HG02943 (cell line): ENCODE measurements at regions not wholly inside any gene's neighbourhood (a gene's known extent, or its start where the extent isn't known, plus 50 kb on each side); places are given as distances from the start of the nearest gene placed in this dataset.

Source experiments
- ATAC-seq: cut with Tn5 transposase; IDR thresholded peaks from one replicate; pipeline ENCODE4 v1.9.1; 2021; ENCODE audit warnings: mild to moderate bottlenecking, low read depth, moderate library complexity; ENCODE audit not compliant: unreplicated experiment

DNA sequence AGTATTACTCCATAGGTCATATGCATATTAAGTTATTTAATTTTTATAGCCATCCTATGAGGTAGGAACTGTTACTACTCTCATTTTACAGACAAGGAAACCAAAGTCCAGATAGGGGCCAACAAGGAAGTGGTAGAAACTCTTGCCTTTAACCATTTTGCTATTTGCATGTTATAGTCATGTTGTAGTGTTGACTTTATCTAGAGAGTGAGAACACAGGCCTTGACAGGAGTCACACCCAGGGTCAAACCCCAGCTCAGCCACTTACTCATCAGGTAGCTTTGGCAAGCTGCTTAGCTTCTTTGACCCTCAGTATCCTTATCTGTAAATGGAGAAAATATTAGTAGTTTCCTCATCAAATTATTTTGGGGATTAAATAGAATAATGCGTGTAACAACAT lies 156.2 kb downstream of the CAND1 start:
- ATAC-seq: no peak

DNA sequence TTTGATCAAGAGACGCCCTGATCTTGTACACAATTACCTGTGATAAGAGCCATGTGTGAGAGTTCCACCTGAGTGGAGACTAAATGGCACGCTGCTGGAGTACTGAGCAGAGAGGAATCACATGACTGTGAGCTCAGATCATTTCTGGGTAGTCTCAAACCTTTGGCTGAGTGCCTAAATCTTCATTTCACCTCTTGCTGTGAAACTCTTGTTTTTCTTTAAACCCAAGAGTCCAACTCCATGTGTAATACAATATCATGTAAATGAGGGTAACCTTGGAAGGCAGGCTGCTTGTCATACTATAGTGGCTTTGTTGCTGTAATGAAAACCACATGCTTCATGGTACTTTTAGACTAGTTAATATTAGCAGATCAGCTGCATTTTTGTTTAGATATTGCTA lies 156.9 kb downstream of the CAND1 start:
- no peak for ATAC-seq

DNA sequence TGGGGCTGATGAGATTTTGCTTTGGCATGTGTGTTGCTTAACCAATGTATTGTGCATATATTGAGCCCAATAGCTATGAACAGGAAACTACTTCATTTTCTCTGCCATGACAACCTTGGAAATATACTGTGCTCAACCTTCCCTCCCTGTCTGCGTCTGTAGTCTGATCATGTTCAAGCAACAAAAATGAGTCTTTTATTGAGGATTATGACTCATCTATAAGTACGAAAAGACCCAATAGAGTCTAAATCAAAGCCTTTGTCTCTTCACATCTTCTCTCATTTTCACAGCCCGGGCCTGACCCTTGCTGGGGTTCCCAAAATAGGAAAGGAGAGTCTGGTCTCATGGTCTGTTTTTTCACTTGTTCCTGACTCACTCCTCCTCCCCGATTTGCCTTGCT lies 158.2 kb downstream of the CAND1 start:
- ATAC-seq: no peak

DNA sequence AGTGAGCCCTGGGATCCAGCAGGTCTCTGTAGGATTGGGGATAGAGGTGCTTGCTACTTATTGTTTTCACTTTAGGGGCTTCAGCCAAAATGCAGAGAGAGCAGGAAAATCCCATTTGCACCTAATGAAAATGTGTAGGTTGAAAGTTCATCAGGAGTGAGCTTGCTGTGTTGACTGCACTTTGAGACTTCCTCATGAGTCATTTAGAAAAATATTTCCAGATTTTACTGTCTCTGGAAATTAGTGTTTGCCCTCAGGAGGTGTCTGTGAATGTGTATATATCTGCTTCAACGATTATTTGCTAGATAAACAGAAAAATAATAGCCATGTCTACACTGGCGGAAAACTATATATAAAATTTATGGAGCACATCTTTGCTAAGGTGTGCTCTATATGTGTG lies 159.3 kb downstream of the CAND1 start:
- ATAC-seq: no peak

DNA sequence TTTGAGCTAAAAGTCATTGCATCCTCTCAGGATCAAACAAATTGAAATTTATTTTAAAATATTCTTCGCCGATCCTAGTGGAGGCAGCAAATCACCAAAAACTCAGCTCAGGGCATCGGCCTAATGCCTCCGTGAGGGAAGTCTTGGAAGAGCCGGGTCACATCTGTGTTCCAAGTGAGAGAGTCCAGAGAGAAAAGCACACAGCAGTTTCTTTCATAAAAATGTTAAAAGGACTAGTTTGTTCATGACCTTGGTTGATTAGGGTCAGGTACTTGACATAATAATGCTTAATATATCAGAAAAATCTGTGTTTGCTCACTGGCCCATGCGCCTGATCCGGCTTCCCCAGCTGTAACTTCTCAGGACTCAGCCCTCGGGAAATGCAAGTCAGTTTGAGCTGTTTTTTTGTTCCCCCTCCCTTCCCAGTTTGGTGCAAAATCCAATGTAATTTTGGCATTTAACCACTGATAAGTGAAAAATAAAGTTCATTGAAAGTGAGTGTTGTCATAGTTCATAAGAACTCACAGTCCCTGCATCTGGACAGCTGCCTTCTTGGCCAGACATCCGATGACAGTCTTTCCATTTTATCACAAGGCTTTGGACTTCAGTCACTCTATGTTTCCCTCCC lies 161.7 kb downstream of the CAND1 start:
- ATAC-seq: no peak

DNA sequence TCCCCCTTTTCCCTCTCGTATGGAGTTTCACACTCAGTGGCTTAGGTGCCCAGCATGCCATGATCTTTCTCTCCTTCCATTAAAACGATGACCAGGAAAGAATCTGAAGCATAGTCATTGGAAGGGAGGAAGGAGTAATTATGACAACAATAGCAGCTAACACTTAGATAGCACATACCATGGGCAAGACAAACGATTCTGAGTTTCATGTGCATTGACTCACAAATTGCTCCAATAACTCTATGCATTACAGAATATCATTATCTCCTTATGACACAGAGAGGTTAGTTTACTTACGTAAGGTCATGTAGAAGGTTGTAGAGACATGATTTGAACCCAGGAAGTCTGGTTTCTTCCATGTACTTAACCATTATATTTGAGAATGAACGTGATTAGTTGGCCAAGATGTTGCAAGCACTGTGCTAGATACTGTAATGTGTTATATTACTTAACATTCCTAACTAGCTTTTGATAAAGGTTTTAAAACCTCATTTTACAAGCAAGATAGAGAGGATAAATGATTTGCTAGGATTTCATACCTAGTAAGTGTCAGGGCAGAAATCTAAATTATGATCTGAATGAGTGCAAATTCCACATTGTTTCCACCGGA lies 162.4 kb downstream of the CAND1 start:
- ATAC-seq: no peak

DNA sequence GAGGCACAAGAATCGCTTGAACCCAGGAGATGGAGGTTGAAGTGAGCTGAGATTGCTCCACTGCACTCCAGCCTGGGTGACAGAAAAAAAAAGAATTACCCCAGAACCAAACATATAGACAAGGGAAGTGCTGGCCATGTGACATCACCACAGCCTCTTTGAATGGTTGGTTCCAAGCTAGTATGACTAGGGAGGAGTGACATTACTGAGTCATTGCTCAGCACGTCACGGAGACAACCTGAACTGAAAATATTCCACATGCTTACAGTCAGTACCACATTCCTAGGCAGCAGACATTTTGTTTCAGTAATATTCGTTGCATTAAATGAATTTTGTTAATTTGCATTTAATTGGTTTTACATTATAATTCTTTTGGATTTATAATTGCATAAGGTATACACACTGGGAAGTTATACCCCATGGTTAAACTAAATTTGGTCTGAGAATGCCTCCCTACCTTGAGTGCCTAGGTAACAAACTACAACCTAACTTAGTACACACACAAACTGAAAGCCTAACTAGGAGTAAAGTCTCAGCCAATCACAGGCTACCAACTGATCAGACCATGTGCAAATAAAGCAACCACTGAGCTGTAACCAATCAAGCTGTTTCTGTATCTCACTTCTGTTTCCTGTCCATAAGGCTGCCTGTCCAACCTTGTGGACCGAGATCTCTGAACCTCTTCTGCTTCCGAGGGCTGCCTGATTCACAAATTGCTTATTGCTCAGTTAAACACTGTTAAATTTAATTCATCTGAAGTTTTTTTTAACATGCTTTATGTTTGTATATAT lies 164.4 kb downstream of the CAND1 start:
- no peak for ATAC-seq

DNA sequence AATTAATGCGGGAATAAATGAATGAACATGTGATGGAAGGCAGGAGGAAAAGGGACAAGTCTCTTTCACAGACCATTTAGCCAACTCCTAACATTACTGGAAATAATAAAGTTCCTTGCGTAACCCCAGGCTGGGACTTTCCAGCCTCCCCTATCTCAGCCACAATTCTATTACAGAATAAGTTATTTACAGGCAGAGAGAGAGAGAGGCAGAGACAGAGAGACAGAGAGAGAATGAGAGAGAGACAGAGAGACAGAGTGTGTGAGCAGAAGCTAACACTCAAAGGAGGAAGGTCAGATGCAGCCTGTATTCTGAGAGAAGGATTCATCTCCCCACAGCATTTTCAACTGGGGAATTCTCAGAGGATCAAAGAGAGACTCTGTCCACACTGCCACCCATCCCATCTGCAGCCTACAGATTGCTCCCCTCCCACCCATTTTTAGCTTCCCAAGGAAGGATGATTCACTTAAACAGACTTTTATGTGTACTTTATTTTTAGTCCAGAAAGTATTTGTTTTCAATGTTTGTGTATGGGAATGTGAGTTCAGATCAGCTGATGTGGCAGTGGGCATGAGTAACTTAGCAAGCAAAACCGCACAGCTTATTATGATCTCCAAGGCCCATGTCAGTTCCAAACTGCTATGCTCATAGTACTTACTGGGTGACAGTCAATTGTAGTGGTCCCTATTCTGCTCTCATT lies 165.7 kb downstream of the CAND1 start:
- no peak for ATAC-seq

DNA sequence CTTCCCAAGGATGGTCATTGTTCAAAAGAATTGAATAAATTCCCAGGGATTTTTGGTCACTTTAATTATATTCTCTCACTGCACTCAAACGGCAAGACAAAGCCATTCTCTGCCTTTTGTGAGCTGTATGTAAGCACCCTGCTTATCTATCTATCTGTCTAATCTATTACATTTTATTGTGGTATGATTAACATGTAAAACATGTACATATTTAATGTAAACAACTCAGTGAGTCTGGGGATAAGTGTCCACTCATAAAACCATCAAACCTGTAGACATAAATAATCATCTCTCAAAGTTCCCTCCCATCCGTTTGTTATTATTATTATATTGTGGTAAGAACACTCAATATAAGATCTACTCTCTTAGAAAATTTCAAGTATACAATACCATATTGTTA lies 167.1 kb downstream of the CAND1 start:
- no peak for ATAC-seq

DNA sequence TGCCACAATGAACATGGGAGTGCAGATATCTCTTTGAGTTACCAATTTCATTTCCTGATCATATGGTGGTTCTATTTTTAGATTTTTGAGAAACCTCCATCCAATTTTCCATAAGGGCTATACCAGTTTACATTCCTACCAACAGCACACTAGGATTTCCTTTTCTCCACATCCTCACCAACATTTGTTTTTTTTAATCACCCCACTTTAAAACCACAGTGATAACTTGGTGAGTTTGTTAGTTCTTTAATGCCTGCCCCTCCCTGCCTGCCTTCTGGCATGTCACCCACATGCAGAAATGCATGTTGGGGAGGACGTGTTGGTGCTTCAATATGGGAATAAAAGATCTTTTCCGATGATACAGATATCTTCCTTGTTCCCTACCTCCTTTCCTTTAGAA lies 167.9 kb downstream of the CAND1 start:
- ATAC-seq: no peak

DNA sequence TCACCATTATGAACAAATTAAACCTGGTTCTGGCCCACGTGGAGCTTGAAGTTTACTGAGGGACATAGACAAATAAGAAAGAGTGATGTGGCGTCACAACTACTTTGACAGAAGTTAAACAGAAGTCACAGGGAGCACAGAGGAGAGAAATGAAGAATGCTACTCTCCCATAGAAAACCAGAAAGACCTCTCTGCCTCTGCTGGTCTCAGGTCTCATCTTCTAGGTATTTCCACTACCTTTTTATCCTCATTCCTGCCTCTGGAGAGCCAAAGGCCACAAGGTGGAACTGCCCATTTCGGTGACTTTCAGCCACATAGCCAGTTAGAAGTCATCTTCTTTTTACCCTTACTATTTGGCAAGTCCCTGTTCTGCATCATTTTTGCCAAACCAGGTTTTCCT lies 170.5 kb downstream of the CAND1 start:
- ATAC-seq: no peak

DNA sequence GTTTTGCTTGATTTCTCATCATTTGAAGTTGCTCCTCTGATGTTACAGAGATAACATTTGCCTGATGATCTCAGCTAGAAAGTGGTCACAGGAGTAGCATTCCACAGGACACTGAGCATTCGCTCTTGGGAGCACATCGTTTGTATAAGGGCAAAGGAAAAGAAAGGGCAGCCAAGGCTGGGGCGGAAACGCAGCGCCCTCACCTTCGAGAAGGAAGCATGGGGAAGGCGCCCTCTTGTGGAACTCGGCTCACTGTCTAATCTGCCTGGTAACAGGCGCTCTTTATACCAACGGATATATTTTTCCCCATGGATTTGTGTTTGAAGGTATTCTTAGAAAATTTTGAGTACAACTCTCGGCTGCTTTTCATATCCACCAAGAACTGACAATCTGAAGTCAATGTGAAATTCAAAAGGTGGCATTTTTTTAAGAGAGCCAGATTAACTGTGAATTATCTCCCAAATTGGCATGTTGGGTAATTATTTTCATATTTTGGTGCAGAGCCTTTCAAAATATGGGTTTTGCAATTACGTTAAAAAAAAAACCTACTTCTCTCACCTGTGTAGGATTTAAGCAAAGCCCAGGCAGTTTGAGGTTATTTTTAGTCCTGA lies 172.7 kb downstream of the CAND1 start:
- peak; percentile 88 for ATAC-seq

DNA sequence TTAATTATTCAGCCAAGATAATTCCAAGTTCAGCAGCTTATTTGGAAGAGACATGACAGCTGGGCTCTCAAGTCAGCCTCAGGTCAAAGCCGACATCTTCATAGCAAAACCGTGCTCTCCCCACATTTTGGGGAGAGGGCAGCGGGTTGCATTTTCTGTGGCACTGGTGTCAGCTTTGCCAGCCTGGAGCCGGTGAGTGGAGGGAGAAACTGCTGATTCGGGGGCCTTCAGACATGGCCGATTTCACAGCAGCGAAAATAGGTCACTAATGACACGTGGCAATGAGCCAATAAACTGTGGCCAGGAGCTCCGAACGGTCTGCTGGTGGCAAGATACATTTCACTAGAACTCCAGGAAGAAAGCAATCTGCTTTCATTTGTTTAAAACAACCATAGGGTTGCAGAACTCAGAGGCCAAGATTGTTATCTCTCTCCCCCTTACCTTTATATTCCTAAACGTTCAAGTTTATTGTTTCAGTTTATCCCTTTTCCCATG lies 173.2 kb downstream of the CAND1 start:
- no peak for ATAC-seq

DNA sequence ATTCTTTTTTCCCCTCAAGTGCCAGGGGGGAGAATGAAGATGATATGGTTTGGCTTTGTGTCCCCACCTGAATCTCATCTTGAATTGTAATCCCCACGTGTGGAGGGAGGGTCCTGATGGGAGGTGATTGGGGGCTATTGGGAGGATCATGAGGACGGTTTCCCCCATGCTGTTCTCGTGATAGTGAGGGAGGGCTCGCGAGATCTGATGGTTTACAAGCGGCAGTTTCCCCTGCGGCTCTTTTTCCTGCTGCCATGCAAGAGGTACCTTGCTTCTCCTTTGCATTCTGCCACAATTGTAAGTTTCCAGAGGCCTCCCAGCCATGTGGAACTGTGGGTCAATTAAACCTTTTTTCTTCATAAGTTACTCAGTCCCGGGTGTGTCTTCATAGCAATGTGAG lies 173.7 kb downstream of the CAND1 start:
- ATAC-seq: no peak

DNA sequence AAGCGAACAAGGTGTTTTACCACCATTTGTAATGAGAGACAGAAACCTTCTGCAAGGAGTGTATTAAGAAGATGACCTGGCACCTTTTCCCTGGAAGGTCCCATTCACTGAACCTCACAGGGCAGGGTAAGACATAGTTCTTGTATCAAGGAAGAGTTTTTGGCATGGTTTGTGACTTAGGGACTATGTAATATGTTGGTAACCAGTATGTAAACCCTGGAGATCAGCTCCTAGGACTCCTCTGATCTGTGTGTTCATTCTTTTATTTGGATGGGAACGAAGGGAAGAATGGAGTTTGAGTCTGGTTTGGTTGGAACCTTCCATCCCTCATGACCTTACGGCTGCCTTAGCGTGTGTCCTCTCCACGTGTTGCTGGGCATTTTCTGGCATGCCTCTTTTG lies 175.4 kb downstream of the CAND1 start:
- no peak for ATAC-seq

DNA sequence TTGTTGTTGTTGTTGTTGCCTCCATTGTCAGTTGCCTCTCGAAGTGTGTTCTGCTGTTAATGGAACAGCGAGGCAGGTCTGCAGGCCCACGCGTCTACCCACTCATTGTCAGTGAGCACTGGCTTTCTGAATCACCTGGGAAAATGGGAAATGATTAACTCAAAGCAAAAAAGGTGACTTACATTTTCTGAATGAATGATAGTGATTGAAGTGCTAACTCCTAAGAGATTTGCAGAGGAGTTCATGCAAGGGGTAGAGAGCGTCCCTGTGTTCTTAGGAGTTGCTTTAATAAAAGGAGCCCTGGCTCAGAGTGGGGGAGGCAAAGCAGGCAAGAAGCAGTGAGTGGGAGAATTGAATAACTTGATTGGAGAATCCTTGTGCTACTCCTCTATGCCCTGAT lies 177.6 kb downstream of the CAND1 start:
- ATAC-seq: no peak

DNA sequence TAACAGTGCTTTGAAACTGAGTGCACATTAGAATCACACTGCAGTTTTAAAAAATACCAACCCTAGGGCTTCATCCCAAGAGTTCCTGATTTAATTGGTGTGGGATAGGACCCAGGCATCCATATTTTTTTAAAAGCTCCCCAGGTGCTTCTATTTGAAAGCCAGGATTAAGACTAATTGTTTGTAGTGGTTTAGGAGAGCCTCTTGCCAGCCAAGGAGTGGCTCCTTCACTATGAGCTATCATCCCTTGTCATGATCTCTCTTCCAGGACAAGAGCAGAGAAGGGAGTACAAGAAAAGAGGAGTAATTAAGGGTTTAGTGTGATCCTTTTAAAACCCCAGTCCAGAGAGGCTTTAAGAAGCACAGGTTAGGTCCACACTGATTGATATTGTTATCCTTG lies 178.0 kb downstream of the CAND1 start:
- no peak for ATAC-seq

DNA sequence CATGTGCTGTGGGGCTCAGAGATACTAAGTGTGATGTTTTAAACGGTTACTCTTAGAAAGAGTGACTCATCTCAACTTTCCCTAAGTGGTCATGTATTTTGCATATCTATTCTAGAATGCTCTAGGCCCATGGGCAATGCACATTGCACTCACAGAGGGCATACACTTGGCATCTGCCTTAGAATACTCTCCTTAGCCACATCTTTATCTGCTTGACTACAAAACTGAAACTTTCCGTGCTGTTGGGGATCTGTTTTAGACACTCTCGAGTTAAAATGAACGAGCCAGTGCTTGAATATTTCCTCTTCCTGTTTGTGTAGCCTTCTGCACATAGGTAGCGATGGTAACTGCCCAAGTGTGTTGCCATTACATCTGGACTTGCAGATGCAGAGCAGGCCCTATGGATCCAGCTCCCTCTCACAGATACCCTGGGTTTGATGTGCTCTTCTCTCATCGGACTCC lies 180.5 kb downstream of the CAND1 start:
- ATAC-seq: peak; percentile 82

DNA sequence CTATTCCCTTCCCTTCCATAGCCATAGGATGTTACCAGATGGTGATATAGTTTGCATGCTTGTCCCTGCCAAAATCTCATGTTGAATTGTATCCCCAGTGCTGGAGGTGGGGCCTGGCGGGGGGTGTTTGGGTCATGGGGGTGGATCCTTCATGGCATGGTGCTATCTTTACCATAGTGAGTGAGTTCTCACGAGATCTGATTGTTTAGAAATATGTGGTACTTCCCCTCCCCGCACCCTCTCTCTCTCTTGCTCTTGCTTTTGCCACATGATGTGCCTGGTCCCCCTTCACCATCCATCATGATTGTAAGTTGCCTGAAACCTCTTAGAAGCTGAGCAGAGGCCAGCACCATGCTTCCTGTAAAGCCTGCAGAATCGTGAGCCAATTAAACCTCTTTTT lies 181.3 kb downstream of the CAND1 start:
- no peak for ATAC-seq

DNA sequence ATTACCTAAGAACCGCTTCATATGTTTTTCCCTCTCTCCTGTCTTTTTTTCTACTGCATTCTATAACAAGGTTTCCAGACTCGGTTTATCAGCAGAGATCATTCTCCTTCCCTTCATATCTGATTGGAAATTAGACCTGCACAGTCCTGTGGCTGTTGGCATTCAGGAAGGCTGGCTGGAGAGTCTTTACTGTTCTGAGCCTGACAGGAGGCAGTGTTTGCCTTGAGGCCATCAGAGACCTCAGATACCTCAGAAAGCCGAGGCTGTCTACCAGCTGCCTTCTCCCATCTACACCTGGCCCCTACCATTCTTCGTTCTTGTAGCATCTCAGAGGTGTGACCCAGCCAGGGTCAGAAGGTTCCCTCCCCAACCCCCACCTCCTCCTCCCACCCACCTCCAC lies 182.0 kb downstream of the CAND1 start:
- no peak for ATAC-seq
